ENCODE measurements at regions not wholly inside any gene's neighbourhood (a gene's known extent, or its start where the extent isn't known, plus 50 kb on each side); places are given as distances from the start of the nearest gene placed in this dataset.

DNA sequence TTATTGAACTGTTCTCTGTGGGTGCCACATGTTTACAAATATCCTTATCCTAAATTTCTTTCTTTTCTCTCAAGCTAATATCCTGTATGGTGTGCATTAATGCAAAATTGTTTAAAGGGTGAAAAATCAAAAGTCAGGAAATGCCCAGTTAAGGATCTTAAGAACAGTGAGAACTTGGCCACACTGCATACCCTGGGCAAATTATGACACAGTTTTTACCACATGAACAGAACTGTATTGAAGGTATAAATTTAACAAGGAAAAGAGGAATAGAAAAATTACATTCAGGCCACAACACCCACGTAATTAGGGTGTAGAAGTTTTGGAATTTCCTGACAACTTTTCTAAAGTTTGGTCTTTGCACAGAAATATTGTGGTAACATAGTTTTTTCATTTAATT lies 94.4 kb upstream of the HCCS start:
- TF ChIP-seq EZH2 (IDR thresholded peaks at IDR 0.05; ENCODE audit: borderline replicate concordance, low read depth, low read length, severe bottlenecking) = no peak
- TF ChIP-seq, protein P1, sequence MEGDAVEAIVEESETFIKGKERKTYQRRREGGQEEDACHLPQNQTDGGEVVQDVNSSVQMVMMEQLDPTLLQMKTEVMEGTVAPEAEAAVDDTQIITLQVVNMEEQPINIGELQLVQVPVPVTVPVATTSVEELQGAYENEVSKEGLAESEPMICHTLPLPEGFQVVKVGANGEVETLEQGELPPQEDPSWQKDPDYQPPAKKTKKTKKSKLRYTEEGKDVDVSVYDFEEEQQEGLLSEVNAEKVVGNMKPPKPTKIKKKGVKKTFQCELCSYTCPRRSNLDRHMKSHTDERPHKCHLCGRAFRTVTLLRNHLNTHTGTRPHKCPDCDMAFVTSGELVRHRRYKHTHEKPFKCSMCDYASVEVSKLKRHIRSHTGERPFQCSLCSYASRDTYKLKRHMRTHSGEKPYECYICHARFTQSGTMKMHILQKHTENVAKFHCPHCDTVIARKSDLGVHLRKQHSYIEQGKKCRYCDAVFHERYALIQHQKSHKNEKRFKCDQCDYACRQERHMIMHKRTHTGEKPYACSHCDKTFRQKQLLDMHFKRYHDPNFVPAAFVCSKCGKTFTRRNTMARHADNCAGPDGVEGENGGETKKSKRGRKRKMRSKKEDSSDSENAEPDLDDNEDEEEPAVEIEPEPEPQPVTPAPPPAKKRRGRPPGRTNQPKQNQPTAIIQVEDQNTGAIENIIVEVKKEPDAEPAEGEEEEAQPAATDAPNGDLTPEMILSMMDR (IDR thresholded peaks at IDR 0.05; ENCODE audit: borderline replicate concordance, extremely low read depth, low read length, poor library complexity, severe bottlenecking) = no peak

Data from DND-41 (cell line).